ENCODE measurements at regions not wholly inside any gene's neighbourhood (a gene's known extent, or its start where the extent isn't known, plus 50 kb on each side); places are given as distances from the start of the nearest gene placed in this dataset.

GRCh38 chr2:46813020-46813415 is 102.6 kb downstream of the MCFD2 start:
- H3K4me1 ChIP-seq, result peaks cover 6% of the 10 kb centered on the region; the same call in 1 of the 2 replicates
- no peaks in the 10 kb centered on the region for H3K27me3 ChIP-seq
- no peaks in the 10 kb centered on the region for H3K36me3 ChIP-seq
- TF ChIP-seq CTCF (IDR thresholded peaks at IDR 0.05; ENCODE audit: low read depth, low read length), result no peak
- no peaks in the 10 kb centered on the region for H3K9me3 ChIP-seq
- H3K4me3 ChIP-seq (ENCODE audit: low read depth, low read length), result no peak overlapping the region
- DNase-seq, result peak; percentile 72

Measured in BE2C (cell line).